GM12865 (cell line): ENCODE measurements at regions not wholly inside any gene's neighbourhood (a gene's known extent, or its start where the extent isn't known, plus 50 kb on each side); places are given as distances from the start of the nearest gene placed in this dataset.

Source experiments
- DNase-seq: peaks from one replicate; pipeline ENCODE4 v3.0.0; 2010; ENCODE audit warnings: low read depth
- H3K4me3 ChIP-seq: 2 replicates; pipeline ENCODE4 v1.5.1; 2011; ENCODE audit warnings: mild to moderate bottlenecking, low read depth, low read length, control low read depth
- TF ChIP-seq, protein P1 (sequence below): IDR thresholded peaks from 2 replicates; pipeline ENCODE4 v1.5.1; 2011; ENCODE audit warnings: low read length, control low read depth, low read depth, inconsistent platforms; ENCODE audit not compliant: insufficient read depth; ENCODE audit errors: missing control alignments

DNA sequence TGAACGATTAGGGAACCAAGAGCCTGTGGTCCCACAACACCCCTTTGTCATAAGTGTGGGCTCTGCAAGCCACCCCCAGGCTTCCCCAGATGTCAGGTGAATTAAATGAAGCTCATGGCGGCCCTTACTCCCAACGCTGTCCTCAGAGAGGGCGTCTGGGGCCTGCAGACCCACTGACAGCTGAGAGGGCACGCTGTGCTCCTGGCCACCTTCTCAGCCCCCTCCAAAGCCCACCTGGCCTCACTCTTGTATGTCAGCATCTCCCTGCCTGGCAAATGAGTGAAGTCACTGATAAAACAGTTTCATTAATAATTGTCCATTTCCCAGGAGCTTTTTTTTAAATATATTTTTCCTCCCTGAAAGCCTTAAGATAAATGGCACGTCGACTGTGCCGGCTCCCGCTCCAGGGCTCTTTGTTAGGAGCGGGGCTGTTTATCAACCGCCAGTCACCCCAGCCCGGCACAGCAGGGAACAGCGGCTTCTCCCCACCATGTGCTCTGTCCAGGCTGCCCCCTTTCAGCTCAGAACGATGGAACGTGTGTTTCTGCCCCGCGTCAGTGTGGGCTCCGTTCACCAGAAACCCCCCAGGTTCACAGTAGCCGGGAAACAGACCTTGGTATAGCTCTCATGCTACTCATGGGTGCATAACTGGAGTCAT, 94.7 kb upstream of the SFSWAP start:
- TF ChIP-seq, protein P1, sequence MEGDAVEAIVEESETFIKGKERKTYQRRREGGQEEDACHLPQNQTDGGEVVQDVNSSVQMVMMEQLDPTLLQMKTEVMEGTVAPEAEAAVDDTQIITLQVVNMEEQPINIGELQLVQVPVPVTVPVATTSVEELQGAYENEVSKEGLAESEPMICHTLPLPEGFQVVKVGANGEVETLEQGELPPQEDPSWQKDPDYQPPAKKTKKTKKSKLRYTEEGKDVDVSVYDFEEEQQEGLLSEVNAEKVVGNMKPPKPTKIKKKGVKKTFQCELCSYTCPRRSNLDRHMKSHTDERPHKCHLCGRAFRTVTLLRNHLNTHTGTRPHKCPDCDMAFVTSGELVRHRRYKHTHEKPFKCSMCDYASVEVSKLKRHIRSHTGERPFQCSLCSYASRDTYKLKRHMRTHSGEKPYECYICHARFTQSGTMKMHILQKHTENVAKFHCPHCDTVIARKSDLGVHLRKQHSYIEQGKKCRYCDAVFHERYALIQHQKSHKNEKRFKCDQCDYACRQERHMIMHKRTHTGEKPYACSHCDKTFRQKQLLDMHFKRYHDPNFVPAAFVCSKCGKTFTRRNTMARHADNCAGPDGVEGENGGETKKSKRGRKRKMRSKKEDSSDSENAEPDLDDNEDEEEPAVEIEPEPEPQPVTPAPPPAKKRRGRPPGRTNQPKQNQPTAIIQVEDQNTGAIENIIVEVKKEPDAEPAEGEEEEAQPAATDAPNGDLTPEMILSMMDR: no peak
- no peak overlapping the region for H3K4me3 ChIP-seq
- DNase-seq: no peak

DNA sequence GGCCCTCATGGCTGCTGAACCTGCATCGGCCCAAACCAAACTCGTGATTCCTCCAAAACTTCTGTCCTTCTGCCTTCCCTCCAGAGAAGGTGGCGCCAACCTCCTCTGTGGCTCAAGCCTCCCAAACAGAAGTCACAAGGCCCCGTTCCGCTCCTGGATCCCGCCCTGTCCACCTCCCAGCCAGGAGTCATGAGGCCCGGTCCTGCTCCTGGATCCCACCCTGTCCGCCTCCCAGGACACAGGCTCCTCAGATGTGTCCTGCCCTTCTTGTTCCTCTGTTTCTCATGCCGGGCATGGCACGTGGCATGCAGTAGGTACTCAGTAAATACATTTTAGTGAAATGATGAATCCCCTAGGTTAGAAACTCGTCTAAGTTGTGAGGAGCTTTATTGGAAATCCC, 94.2 kb upstream of the SFSWAP start:
- no peak for DNase-seq
- H3K4me3 ChIP-seq: no peak overlapping the region
- TF ChIP-seq, protein P1: no peak

DNA sequence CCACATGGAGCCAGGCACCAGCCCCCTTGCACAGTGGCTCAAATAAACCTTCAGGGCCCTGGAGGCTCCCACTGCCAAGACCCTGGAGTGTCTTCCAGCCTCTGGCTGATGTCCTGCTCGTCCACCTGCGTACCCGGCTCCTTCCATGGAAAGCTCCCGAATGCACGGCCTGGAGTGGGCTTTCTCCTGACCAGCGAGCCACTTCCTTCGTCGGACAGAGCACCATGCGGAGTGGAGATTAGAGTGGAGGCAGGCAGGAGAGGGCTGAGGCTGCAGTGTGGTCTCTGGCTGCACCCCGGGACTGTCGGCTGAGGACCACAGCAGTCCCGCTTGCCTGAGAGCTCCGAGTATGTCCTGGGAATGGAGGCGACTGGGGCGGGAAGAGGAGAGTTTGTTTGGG, 93.7 kb upstream of the SFSWAP start:
- no peak for DNase-seq
- no peak overlapping the region for H3K4me3 ChIP-seq
- TF ChIP-seq, protein P1: no peak

DNA sequence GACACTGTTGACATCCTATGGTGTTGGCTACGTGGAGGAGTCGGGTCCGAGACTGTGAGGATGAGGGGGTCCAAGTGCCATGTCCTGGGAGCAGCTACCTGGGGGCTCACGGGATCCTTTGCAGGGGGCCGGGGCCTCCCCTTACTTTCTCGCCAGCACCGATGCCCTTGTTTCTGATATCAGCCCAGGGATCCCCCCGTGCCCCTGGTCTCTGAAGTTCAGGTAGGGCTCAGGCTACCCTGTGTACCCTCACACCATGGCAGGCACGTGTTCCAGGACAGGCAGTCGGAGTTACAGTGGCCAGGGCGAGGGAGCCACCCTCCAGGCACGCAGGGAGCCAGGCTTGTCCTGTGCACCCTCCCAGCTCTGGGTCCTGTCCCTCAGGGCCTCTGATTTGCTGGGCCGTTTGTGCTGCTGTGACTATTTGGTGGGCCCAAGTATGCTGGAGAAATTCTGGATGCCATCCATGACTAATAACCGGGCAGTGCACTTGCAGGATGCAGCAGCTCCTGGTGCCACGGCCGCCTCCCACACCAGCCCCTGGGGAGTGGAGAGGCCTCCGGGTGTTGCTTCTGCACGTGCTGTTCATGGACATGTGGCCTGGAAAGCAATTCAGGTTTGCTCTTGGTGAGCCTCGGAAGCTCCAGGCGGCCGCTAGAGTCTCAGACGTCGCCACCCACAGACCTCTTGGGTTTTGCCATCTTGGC, 93.1 kb upstream of the SFSWAP start:
- no peak for DNase-seq
- TF ChIP-seq, protein P1: no peak
- H3K4me3 ChIP-seq: no peak overlapping the region

DNA sequence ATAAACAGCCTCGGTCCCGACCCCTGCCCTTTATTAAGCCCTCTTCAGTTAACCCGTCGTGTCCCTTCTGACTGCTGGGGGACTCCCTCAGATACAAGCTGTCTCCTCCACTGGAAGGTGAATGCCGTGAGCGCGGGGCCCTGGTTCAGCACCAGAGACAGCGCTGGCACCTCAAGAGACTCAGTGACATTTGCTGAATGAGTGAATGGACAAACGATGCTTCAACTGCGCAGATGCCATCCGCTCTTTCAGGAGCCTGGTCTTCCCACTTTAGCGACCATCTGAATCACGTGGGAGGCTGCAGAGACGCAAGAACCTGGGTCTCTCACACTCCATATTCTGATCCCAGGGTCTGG, 92.6 kb upstream of the SFSWAP start:
- no peak for DNase-seq
- TF ChIP-seq, protein P1: no peak
- H3K4me3 ChIP-seq: no peak overlapping the region

DNA sequence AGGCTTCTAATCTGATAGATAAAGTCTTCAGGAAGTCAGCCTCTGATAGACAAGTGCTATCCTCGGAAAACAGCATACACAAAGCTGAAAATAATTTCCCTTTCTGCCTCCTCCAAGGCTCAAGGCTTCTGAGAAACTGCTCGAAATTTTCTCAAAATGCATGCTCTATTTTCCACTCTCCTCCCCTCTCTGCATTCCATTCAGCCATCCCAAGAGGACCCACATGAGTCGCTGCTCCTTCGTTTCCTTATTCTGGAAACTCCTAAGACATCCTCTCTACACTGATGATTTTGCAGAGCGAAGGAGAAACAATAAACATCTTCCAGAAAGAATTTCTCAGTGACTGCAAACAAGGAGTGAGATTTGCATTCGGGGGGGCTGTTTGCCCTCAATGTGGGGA, 92.2 kb upstream of the SFSWAP start:
- TF ChIP-seq, protein P1: no peak
- H3K4me3 ChIP-seq: no peak overlapping the region
- no peak for DNase-seq
